ENCODE measurements at regions not wholly inside any gene's neighbourhood (a gene's known extent, or its start where the extent isn't known, plus 50 kb on each side); places are given as distances from the start of the nearest gene placed in this dataset.

DNA sequence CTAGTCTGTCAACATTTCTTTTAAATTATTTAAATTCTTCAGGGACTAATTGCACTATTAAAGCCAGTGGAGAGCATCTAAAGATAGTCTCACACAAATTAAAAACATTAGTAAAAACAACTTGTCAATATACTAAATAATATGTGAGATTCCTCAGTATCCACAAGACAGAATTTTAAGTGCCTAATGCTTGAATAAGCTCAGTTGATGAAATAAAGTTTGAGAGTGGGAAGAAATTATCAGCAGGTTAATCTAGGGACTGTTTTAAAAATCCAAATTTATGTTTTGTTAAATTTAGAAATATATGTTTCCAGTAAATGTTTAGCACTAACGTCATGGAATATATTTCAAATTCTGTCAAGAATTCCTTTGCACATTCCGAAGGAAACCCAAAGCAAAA lies 105.2 kb downstream of the SLC41A2 start:
- TF ChIP-seq, protein P1, sequence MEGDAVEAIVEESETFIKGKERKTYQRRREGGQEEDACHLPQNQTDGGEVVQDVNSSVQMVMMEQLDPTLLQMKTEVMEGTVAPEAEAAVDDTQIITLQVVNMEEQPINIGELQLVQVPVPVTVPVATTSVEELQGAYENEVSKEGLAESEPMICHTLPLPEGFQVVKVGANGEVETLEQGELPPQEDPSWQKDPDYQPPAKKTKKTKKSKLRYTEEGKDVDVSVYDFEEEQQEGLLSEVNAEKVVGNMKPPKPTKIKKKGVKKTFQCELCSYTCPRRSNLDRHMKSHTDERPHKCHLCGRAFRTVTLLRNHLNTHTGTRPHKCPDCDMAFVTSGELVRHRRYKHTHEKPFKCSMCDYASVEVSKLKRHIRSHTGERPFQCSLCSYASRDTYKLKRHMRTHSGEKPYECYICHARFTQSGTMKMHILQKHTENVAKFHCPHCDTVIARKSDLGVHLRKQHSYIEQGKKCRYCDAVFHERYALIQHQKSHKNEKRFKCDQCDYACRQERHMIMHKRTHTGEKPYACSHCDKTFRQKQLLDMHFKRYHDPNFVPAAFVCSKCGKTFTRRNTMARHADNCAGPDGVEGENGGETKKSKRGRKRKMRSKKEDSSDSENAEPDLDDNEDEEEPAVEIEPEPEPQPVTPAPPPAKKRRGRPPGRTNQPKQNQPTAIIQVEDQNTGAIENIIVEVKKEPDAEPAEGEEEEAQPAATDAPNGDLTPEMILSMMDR (IDR thresholded peaks at IDR 0.05): no peak
- no peak for TF ChIP-seq POLR2A (IDR thresholded peaks at IDR 0.05)

All from testis (tissue), 2 donors.